Erythroblast (primary cell): ENCODE measurements at regions not wholly inside any gene's neighbourhood (a gene's known extent, or its start where the extent isn't known, plus 50 kb on each side); places are given as distances from the start of the nearest gene placed in this dataset.

Source experiments
- GATA1 ChIP-seq: IDR thresholded peaks from 2 replicates; pipeline ENCODE4 v1.6.1; 2011; ENCODE audit warnings: low read depth, mild to moderate bottlenecking, control low read depth, low read length, moderate library complexity
- POLR2A ChIP-seq: IDR thresholded peaks from 2 replicates; pipeline ENCODE4 v1.6.1; 2011; ENCODE audit warnings: mild to moderate bottlenecking, low read length

DNA sequence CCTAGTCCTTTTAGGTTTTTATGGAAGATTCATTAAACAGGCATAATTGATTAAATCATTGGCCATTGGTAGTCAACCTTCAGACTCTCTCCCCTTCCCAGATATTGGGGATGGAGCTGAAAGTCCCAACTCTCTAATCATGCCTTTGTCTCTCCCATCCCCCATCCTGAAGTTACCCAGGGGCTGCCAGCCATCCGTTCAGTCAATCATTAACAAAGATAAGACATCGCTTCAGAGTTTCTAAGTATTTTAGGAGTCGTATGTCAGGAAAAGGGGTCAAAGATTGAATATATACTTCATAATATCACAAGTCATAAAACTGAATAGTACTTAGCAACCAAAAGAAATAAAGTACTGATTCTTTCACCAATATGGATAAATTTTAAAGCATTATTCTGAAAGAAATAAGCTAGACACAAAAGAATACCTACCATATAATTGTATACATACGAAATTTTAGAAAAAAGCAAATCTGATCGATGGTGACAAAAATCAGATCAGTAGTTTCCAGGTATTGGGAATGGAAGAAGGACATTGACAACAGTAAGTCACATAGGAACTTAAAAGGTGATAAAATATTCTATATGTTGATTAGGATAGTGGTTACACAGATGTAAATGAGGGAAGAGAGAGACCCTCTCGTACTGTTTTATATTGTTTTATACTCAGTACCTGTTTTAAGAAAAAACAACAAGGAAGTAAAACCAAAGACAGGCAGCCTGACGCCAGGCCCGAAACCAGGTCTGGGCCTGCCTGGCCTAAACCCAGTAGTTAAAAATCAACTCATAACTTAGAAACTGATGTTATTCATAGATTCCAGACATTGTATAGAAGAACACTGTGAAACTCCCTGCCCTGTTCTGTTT lies 414.4 kb downstream of the DAD1 start:
- TF ChIP-seq POLR2A (no peak), GATA1 (no peak)
